ENCODE measurements at regions not wholly inside any gene's neighbourhood (a gene's known extent, or its start where the extent isn't known, plus 50 kb on each side); places are given as distances from the start of the nearest gene placed in this dataset.

- TF ChIP-seq GATA2 (IDR thresholded peaks at IDR 0.05; ENCODE audit: low read depth, low read length) (no peak), GATA3 (IDR thresholded peaks at IDR 0.05; ENCODE audit: low read depth, low read length) (no peak)
These were observed 268.5 kb upstream of the CCL2 start for GRCh38 chr17:33986566-33986965.
